NT2/D1 (cell line): ENCODE measurements at regions not wholly inside any gene's neighbourhood (a gene's known extent, or its start where the extent isn't known, plus 50 kb on each side); places are given as distances from the start of the nearest gene placed in this dataset.
"Not testable (repeated sequence)": the region's sequence is repeated elsewhere in the genome, so short reads cannot be mapped to it uniquely, and the experiment has no call there.

Experiments
- YY1 ChIP-seq: IDR thresholded peaks from 2 replicates; pipeline ENCODE4 v1.6.1; 2011; ENCODE audit not compliant: insufficient read length, insufficient read depth
- ZNF274 ChIP-seq: IDR thresholded peaks from 2 replicates; pipeline ENCODE4 v1.6.1; 2011; ENCODE audit warnings: mild to moderate bottlenecking, low read depth, low read length

- TF ChIP-seq ZNF274, YY1: not testable (repeated sequence)
Observed at GRCh38 chrX:51001733-51002632, 91.4 kb downstream of the BMP15 start.
